HFFc6 (cell line): ENCODE measurements at regions not wholly inside any gene's neighbourhood (a gene's known extent, or its start where the extent isn't known, plus 50 kb on each side); places are given as distances from the start of the nearest gene placed in this dataset.

Experiments
- DNase-seq: peaks from one replicate; pipeline ENCODE4 v3.0.0-alpha.2; 2018
- H3K27ac Mint-ChIP-seq: 2 replicates; pipeline ENCODE4 v1.8.0; 2020; ENCODE audit warnings: mild to moderate bottlenecking, mixed read lengths
- H3K27me3 Mint-ChIP-seq: 2 replicates; pipeline ENCODE4 v1.8.0; 2021; ENCODE audit warnings: mild to moderate bottlenecking, moderate library complexity, mixed read lengths; ENCODE audit not compliant: insufficient read depth
- H3K36me3 Mint-ChIP-seq: 2 replicates; pipeline ENCODE4 v1.8.0; 2021; ENCODE audit warnings: low read depth, mixed read lengths
- H3K4me1 Mint-ChIP-seq: 2 replicates; pipeline ENCODE4 v1.8.0; 2020; ENCODE audit warnings: low read depth, mixed read lengths
- H3K4me3 Mint-ChIP-seq: 2 replicates; pipeline ENCODE4 v1.8.0; 2020; ENCODE audit warnings: mild to moderate bottlenecking, moderate library complexity, mixed read lengths
- H3K9me3 Mint-ChIP-seq: 2 replicates; pipeline ENCODE4 v1.8.0; 2020; ENCODE audit warnings: mild to moderate bottlenecking, mixed read lengths
- TF ChIP-seq, protein P1 (sequence below): fragments of 200-600 bp; sonication (generic); IDR thresholded peaks from 2 replicates; pipeline ENCODE4 v1.5.0; 2021; ENCODE audit warnings: antibody characterized with exemption, mild to moderate bottlenecking

DNA sequence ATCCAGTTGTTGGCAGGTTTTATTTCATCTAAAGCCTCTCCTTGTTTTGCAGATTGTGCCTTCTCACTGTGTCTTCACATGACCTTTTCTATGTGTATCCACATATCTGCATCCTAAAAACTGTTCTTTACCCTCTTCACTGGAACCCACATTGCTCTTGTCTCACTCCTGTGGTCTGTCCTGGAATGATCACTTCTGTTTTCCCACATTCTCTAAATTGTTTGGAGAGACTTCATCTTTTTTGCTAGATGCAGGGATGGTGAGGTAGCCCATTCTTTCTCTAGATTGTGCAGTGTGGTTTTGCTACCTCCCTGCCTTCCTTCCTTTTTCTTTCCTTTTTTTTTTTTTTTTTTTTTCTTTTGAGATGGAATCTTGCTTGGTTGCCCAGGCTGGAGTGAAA, 608.6 kb upstream of the MIR17HG start:
- DNase-seq = peak; percentile 4
- TF ChIP-seq, protein P1, sequence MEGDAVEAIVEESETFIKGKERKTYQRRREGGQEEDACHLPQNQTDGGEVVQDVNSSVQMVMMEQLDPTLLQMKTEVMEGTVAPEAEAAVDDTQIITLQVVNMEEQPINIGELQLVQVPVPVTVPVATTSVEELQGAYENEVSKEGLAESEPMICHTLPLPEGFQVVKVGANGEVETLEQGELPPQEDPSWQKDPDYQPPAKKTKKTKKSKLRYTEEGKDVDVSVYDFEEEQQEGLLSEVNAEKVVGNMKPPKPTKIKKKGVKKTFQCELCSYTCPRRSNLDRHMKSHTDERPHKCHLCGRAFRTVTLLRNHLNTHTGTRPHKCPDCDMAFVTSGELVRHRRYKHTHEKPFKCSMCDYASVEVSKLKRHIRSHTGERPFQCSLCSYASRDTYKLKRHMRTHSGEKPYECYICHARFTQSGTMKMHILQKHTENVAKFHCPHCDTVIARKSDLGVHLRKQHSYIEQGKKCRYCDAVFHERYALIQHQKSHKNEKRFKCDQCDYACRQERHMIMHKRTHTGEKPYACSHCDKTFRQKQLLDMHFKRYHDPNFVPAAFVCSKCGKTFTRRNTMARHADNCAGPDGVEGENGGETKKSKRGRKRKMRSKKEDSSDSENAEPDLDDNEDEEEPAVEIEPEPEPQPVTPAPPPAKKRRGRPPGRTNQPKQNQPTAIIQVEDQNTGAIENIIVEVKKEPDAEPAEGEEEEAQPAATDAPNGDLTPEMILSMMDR = no peak
- no peak overlapping the region for H3K27ac Mint-ChIP-seq
- H3K9me3 Mint-ChIP-seq = peaks cover 21% of the 10 kb centered on the region; the same call in 1 of the 2 replicates
- 0 out of 2 replicates have a peak, but pooled peaks cover 6% of the 10 kb centered on the region for H3K4me1 Mint-ChIP-seq
- H3K27me3 Mint-ChIP-seq = peaks cover 8% of the 10 kb centered on the region; the same call in 1 of the 2 replicates
- H3K4me3 Mint-ChIP-seq = no peak overlapping the region
- H3K36me3 Mint-ChIP-seq = no peaks in the 10 kb centered on the region

DNA sequence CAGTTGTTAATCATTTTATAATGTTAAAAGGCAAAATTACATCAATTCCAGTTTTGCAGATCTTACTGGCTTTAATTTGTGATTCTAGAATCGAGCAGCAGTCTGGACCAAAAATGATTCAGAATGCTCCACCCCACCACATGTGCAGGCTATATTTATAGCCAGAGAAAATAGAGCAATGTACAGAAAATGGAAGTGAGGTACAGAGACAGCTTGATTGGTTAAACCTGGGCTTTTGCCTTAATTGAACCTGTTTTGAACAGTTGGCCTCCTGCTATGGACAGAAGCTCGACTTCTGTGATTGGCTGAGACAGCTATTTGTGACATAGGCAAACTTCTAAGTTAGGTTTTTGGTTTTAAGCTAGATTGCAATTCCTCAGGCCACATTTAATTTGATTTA, 607.4 kb upstream of the MIR17HG start:
- peaks cover 8% of the 10 kb centered on the region; the same call in 1 of the 2 replicates for H3K27me3 Mint-ChIP-seq
- TF ChIP-seq, protein P1 = no peak
- H3K9me3 Mint-ChIP-seq = peaks cover 15% of the 10 kb centered on the region; the same call in 1 of the 2 replicates

DNA sequence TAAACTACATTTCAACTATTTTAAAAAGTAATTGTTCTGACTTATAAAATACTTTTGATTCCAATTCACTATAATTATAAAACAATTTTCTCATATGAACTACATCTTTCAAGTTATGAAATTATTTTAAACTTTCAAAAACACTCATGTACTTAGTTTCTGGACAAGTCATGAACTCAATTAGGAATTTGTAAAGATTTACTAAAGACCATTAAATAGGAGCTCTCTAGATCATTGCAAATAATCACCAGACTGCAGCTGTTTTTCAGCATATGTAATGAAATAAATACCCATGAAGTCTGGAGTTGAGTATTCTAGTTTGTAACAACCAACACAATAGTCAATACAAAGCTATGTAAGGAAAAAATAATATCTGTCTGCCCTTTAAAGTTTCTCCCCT, 605.1 kb upstream of the MIR17HG start:
- no peaks in the 10 kb centered on the region for H3K36me3 Mint-ChIP-seq
- H3K4me3 Mint-ChIP-seq = no peak overlapping the region
- no peaks in the 10 kb centered on the region for H3K9me3 Mint-ChIP-seq
- no peak for DNase-seq
- TF ChIP-seq, protein P1 = no peak
- no peak overlapping the region for H3K27ac Mint-ChIP-seq
- H3K4me1 Mint-ChIP-seq = 0 out of 2 replicates have a peak, but pooled peaks cover 6% of the 10 kb centered on the region
- peaks cover 6% of the 10 kb centered on the region for H3K27me3 Mint-ChIP-seq

More for the DNA sequence above, 607.4 kb upstream of the MIR17HG start:
- no peak for DNase-seq
- no peaks in the 10 kb centered on the region for H3K36me3 Mint-ChIP-seq
- H3K27ac Mint-ChIP-seq = no peak overlapping the region
- 0 out of 2 replicates have a peak, but pooled peaks cover 6% of the 10 kb centered on the region for H3K4me1 Mint-ChIP-seq
- H3K4me3 Mint-ChIP-seq = no peak overlapping the region

DNA sequence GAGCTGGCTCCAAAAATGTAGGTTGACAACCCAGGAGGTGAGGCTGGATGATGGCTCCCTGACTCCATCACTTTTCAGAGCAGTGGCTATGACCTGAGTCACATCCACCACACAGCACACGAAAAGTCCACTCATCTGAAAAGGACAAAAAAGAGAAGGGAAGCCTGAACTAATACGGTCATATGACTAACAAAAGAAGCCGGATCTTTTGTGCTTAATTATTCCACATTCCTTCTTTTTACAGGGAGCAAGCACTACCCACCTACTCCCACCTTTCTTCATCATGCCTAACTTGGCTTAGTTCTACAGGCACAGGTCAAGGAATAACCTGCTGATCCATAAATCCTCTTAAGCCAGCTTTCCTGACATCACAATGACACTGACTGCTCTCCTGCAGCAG, 601.3 kb upstream of the MIR17HG start:
- TF ChIP-seq, protein P1 = no peak
- no peaks in the 10 kb centered on the region for H3K36me3 Mint-ChIP-seq
- H3K27ac Mint-ChIP-seq = no peak overlapping the region
- H3K27me3 Mint-ChIP-seq = no peaks in the 10 kb centered on the region; the same call in 1 of the 2 replicates
- no peaks in the 10 kb centered on the region for H3K9me3 Mint-ChIP-seq
- DNase-seq = no peak
- no peaks in the 10 kb centered on the region for H3K4me1 Mint-ChIP-seq
- H3K4me3 Mint-ChIP-seq = no peak overlapping the region

DNA sequence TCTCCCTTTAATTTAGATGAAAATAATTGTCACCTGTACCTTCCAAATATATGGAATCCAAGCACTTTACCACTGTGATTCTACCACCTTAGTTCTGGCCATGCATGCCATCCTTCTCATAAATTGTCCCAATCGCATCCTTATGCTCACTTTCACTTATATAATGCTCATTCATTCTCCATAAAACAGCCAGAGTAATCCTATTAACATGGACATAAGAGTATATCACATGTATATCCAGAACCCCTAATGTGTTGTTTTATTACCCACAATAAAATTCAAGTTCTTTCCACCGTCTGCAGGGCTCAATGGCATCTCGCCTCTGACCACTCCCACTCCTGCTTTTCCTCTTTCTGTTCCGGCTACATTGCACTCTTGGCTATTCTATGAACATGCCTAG, 597.5 kb upstream of the MIR17HG start:
- TF ChIP-seq, protein P1 = no peak
- Mint-ChIP-seq H3K27ac (no peak overlapping the region), H3K27me3 (no peaks in the 10 kb centered on the region; the same call in 1 of the 2 replicates), H3K9me3 (no peaks in the 10 kb centered on the region), H3K36me3 (no peaks in the 10 kb centered on the region), H3K4me1 (no peaks in the 10 kb centered on the region), H3K4me3 (peak overlapping the region; percentile 25; the same call in 1 of the 2 replicates)
- no peak for DNase-seq
